Breast epithelium (tissue), 3 donors: ENCODE measurements at regions not wholly inside any gene's neighbourhood (a gene's known extent, or its start where the extent isn't known, plus 50 kb on each side); places are given as distances from the start of the nearest gene placed in this dataset.

ENCODE experiments used
- CTCF ChIP-seq, 3 donors: fragments of 450-650 bp; IDR thresholded peaks; one replicate each; pipeline ENCODE4 v1.5.1; 2016 to 2017; ENCODE audit warnings: antibody characterized with exemption in 3 of 3, mild to moderate bottlenecking in 3 of 3, moderate library complexity in 3 of 3
- POLR2A ChIP-seq: fragments of 450-650 bp; IDR thresholded peaks from one replicate; pipeline ENCODE4 v1.6.1; 2016; ENCODE audit warnings: antibody characterized with exemption, mild to moderate bottlenecking, moderate library complexity

DNA sequence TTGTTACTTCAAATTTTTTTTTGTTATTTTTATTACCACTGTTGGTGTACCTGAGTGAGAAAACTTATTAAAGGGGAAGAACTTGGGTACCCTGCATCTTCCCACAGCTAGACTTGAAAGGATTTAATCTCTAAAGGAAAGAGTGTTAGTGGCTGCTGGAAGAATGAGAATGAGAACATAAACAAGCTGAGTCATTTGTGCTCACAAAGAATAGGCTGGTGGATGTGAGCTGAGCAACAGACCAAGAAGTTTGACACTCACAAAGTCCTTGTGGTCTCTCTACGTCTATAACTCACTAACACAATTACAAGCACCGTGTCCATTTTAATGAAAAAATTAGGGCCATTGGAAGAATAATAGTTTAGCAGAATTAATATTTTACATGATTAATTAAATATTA, 217.6 kb upstream of the ANO5 start:
- TF ChIP-seq CTCF (IDR thresholded peaks at IDR 0.05) (no peak), POLR2A (no peak)
